ENCODE measurements at regions not wholly inside any gene's neighbourhood (a gene's known extent, or its start where the extent isn't known, plus 50 kb on each side); places are given as distances from the start of the nearest gene placed in this dataset.

- TF ChIP-seq MAX (IDR thresholded peaks at IDR 0.05): no peak
- TF ChIP-seq TCF12 (IDR thresholded peaks at IDR 0.05; ENCODE audit: low read depth): no peak
- TF ChIP-seq EP300 (IDR thresholded peaks at IDR 0.05; ENCODE audit: borderline replicate concordance): no peak
- TF ChIP-seq CREB1 (IDR thresholded peaks at IDR 0.05; ENCODE audit: low read depth): no peak
- no peak for TF ChIP-seq YY1 (IDR thresholded peaks at IDR 0.05; ENCODE audit: low read depth)
- no peak for TF ChIP-seq TEAD4 (IDR thresholded peaks at IDR 0.05)
- no peak for TF ChIP-seq TAF1 (IDR thresholded peaks at IDR 0.05; ENCODE audit: low read depth)
- no peak for TF ChIP-seq NFIC (IDR thresholded peaks at IDR 0.05)
These were observed 220.4 kb upstream of the SPOPL start for GRCh38 chr2:138280999-138281695.

All from Ishikawa (cell line).